Thyroid gland (tissue), 4 donors: ENCODE measurements at regions not wholly inside any gene's neighbourhood (a gene's known extent, or its start where the extent isn't known, plus 50 kb on each side); places are given as distances from the start of the nearest gene placed in this dataset.

Experiments used
- POLR2A ChIP-seq, 2 donors: fragments of 450-650 bp; IDR thresholded peaks; one replicate each; pipeline ENCODE4 v1.6.1; 2017; ENCODE audit warnings: antibody characterized with exemption in 2 of 2, mild to moderate bottlenecking in 2 of 2, moderate library complexity in 1 of 2
- TF ChIP-seq, protein P1 (sequence below), 6 experiments: fragments of 200-600 bp in 3 of 6; fragments of 450-650 bp in 3 of 6; sonication (generic) in 3 of 6; IDR thresholded peaks; one replicate each; pipeline ENCODE4 v1.5.1; 2016 to 2019; ENCODE audit warnings: antibody characterized with exemption in 6 of 6, mild to moderate bottlenecking in 2 of 6, inconsistent platforms in 1 of 6, moderate library complexity in 1 of 6

DNA sequence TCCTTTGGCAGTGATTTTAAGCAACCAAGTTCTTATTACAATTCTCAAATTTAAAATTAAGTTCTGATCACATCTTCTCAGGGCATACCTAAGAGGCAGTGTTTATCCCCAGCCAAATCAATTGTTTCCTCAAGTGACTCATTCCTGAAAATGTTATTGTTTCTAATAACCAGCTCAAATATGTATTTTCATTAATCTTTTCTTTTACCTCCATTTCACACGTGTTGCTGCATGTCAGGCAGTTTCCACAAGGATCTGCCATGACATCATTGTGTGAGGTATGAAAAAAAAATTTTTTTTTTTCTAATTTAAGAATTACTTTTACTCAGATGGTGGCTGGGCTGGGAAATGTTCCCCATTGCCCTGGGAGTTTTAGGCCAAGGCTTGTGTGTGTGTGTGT lies 113.0 kb upstream of the NTRK2 start:
- TF ChIP-seq, protein P1, sequence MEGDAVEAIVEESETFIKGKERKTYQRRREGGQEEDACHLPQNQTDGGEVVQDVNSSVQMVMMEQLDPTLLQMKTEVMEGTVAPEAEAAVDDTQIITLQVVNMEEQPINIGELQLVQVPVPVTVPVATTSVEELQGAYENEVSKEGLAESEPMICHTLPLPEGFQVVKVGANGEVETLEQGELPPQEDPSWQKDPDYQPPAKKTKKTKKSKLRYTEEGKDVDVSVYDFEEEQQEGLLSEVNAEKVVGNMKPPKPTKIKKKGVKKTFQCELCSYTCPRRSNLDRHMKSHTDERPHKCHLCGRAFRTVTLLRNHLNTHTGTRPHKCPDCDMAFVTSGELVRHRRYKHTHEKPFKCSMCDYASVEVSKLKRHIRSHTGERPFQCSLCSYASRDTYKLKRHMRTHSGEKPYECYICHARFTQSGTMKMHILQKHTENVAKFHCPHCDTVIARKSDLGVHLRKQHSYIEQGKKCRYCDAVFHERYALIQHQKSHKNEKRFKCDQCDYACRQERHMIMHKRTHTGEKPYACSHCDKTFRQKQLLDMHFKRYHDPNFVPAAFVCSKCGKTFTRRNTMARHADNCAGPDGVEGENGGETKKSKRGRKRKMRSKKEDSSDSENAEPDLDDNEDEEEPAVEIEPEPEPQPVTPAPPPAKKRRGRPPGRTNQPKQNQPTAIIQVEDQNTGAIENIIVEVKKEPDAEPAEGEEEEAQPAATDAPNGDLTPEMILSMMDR (IDR thresholded peaks at IDR 0.05): no peak
- no peak for TF ChIP-seq POLR2A (IDR thresholded peaks at IDR 0.05)
